ENCODE measurements at regions not wholly inside any gene's neighbourhood (a gene's known extent, or its start where the extent isn't known, plus 50 kb on each side); places are given as distances from the start of the nearest gene placed in this dataset.

- ChIA-PET CTCF (interaction anchor here (0.9 to 1.6 kb wide), 2 partner anchors 31 to 223 kb away, joined by 3 to 4 read pairs; no protein-coding TSS in a partner anchor), POLR2A (no interaction called here)
- TF ChIP-seq KDM5A (IDR thresholded peaks at IDR 0.05) (no peak), CTCF (IDR thresholded peaks at IDR 0.05) (no peak)
- Histone ChIP-seq H3K4me3 (no peak overlapping the region), H3K4me2 (no peak overlapping the region), H3K27ac (no peak overlapping the region), H3K9me3 (no peaks in the 10 kb centered on the region), H3K4me1 (no peaks in the 10 kb centered on the region)
- WGBS (ENCODE audit: missing lambda C conversion rate) = 94% methylated on average over 29 of the region's 29 CpGs
- FAIRE-seq = no peak
- ATAC-seq = no peak
- no peak for DNase-seq (ENCODE audit: low read depth in 1 of 2, low spot score in 1 of 2)
Observed at GRCh38 chr17:83004791-83005380, 74.5 kb upstream of the METRNL start.

GRCh38 chr17:83005639-83006038 is 73.8 kb upstream of the METRNL start:
- no peak for ATAC-seq
- no peak overlapping the region for H3K4me3 ChIP-seq
- POLR2A ChIA-PET = no interaction called here
- no peaks in the 10 kb centered on the region for H3K4me1 ChIP-seq
- TF ChIP-seq CHD2 (IDR thresholded peaks at IDR 0.05; ENCODE audit: low read length, partially characterized antibody) (no peak), EHMT2 (IDR thresholded peaks at IDR 0.05; ENCODE audit: low read depth) (no peak), POLR2A (IDR thresholded peaks at IDR 0.05; ENCODE audit: low read length) (no peak), HEYL (CRISPR knock-in tag; IDR thresholded peaks at IDR 0.05) (no peak), ATOH8 (CRISPR knock-in tag; IDR thresholded peaks at IDR 0.05; ENCODE audit: low read depth) (no peak), EHF (CRISPR knock-in tag; IDR thresholded peaks at IDR 0.05) (no peak), TFCP2L1 (CRISPR knock-in tag; IDR thresholded peaks at IDR 0.05) (no peak), HOXA7 (CRISPR knock-in tag; IDR thresholded peaks at IDR 0.05) (no peak), ESRRA (IDR thresholded peaks at IDR 0.05; ENCODE audit: borderline replicate concordance, low read length) (no peak), ELK1 (IDR thresholded peaks at IDR 0.05; ENCODE audit: low read depth, low read length) (no peak), RARB (CRISPR knock-in tag; IDR thresholded peaks at IDR 0.05) (no peak), BHLHE40 (IDR thresholded peaks at IDR 0.05; ENCODE audit: low read depth, low read length) (no peak), FOSB (CRISPR knock-in tag; IDR thresholded peaks at IDR 0.05) (no peak), USF2 (IDR thresholded peaks at IDR 0.05) (no peak), REST (IDR thresholded peaks at IDR 0.05) (no peak)
- H3K4me2 ChIP-seq = no peak overlapping the region
- H3K9me3 ChIP-seq = no peaks in the 10 kb centered on the region
- DNase-seq (ENCODE audit: low read depth in 1 of 2, low spot score in 1 of 2) = no peak
- no peak overlapping the region for H3K27ac ChIP-seq
- 75% methylated on average over 8 of the region's 11 CpGs for WGBS (ENCODE audit: missing lambda C conversion rate)
- FAIRE-seq = no peak
- CTCF ChIA-PET = interaction anchor here (1.6 kb wide), 1 partner anchor 32 kb away, joined by 3 read pairs; no protein-coding TSS in a partner anchor
